HEK293 (cell line): ENCODE measurements at regions not wholly inside any gene's neighbourhood (a gene's known extent, or its start where the extent isn't known, plus 50 kb on each side); places are given as distances from the start of the nearest gene placed in this dataset.

Experiments used
- CTCF ChIA-PET: fragments of 350-600 bp; formaldehyde crosslinking; extraction: SDS; loops from one replicate; lab custom pipeline; 2021; ENCODE audit warnings: antibody characterized with exemption; lab: Yijun Ruan, JAX
- POLR2A ChIA-PET: fragments of 300-600 bp; formaldehyde crosslinking; extraction: SDS; loops from one replicate; lab custom pipeline; 2020; ENCODE audit warnings: antibody characterized with exemption, inconsistent platforms; lab: Yijun Ruan, JAX
- H3K27ac ChIP-seq: fragments of 200-500 bp; sonication (Bioruptor generic); 2 replicates; pipeline ENCODE4 v1.5.1; 2014; ENCODE audit warnings: low read depth, low read length, control low read depth, inconsistent platforms; ENCODE audit errors: extremely low read depth
- H3K36me3 ChIP-seq, 2 experiments: fragments of 200-500 bp in 1 of 2; sonication (Bioruptor generic) in 1 of 2; 1 replicate in 1 of 2; 2 replicates in 1 of 2; pipeline ENCODE4 v1.5.1; 2014 to 2017; ENCODE audit warnings: inconsistent platforms in 2 of 2, low read length in 2 of 2; ENCODE audit not compliant: control insufficient read depth in 2 of 2, insufficient read depth in 1 of 2
- H3K4me1 ChIP-seq: fragments of 200-500 bp; sonication (Bioruptor generic); 2 replicates; pipeline ENCODE4 v1.5.1; 2014; ENCODE audit warnings: mild to moderate bottlenecking, low read length, inconsistent platforms; ENCODE audit not compliant: control insufficient read depth, insufficient read depth
- H3K4me3 ChIP-seq: 2 replicates; pipeline ENCODE4 v1.5.1; 2011; ENCODE audit warnings: low read depth, mild to moderate bottlenecking, control low read depth, low read length, moderate library complexity
- H3K9me3 ChIP-seq: fragments of 200-500 bp; sonication (Bioruptor generic); 2 replicates; pipeline ENCODE4 v1.5.1; 2014; ENCODE audit warnings: low read depth, low read length, inconsistent platforms; ENCODE audit not compliant: control insufficient read depth, insufficient read depth
- BCL11B ChIP-seq: fragments of 450-650 bp; formaldehyde crosslinking; IDR thresholded peaks from 2 replicates; pipeline ENCODE4 v1.5.1; 2016; ENCODE audit warnings: low read depth, missing biosample characterization, missing genetic modification characterization
- GFI1B ChIP-seq: fragments of 450-650 bp; formaldehyde crosslinking; IDR thresholded peaks from 2 replicates; pipeline ENCODE4 v1.5.1; 2016; ENCODE audit warnings: missing biosample characterization, missing genetic modification characterization
- GLI2 ChIP-seq: fragments of 450-650 bp; formaldehyde crosslinking; IDR thresholded peaks from 2 replicates; pipeline ENCODE4; 2017; ENCODE audit warnings: missing biosample characterization, missing genetic modification characterization, low read depth, borderline replicate concordance
- KLF10 ChIP-seq: fragments of 450-650 bp; IDR thresholded peaks from 2 replicates; pipeline ENCODE4 v1.5.1; 2018; ENCODE audit warnings: missing biosample characterization, mild to moderate bottlenecking, missing genetic modification characterization
- MEIS1 ChIP-seq: sonication (generic); formaldehyde crosslinking; IDR thresholded peaks from 2 replicates; pipeline ENCODE4 v1.8.1; 2022; ENCODE audit warnings: missing genetic modification reagents, mild to moderate bottlenecking, borderline replicate concordance
- OVOL3 ChIP-seq: fragments of 450-650 bp; formaldehyde crosslinking; IDR thresholded peaks from 2 replicates; pipeline ENCODE4 v1.5.1; 2016; ENCODE audit warnings: missing biosample characterization, missing genetic modification characterization
- PBX3 ChIP-seq: sonication (generic); formaldehyde crosslinking; IDR thresholded peaks from 2 replicates; pipeline ENCODE4 v1.8.1; 2022; ENCODE audit warnings: mild to moderate bottlenecking, moderate library complexity, missing genetic modification reagents
- REST ChIP-seq: fragments of 450-650 bp; formaldehyde crosslinking; IDR thresholded peaks from 2 replicates; pipeline ENCODE4 v1.5.1; 2016; ENCODE audit warnings: missing biosample characterization, missing genetic modification characterization
- TRIM28 ChIP-seq: IDR thresholded peaks from 2 replicates; pipeline ENCODE4 v1.6.1; 2011; ENCODE audit warnings: low read length, control low read depth, borderline replicate concordance
- ZBTB10 ChIP-seq: fragments of 450-650 bp; formaldehyde crosslinking; IDR thresholded peaks from 2 replicates; pipeline ENCODE4 v1.5.1; 2016; ENCODE audit warnings: missing biosample characterization, missing genetic modification characterization
- ZBTB20 ChIP-seq: fragments of 450-650 bp; formaldehyde crosslinking; IDR thresholded peaks from 2 replicates; pipeline ENCODE4 v1.5.1; 2016; ENCODE audit warnings: missing biosample characterization, missing genetic modification characterization
- ZBTB7A ChIP-seq: fragments of 450-650 bp; formaldehyde crosslinking; IDR thresholded peaks from 2 replicates; pipeline ENCODE4 v1.5.1; 2016; ENCODE audit warnings: low read depth, missing biosample characterization, missing genetic modification characterization
- ZFHX2 ChIP-seq: fragments of 450-650 bp; formaldehyde crosslinking; conservative IDR thresholded peaks from 2 replicates; pipeline ENCODE4 v1.5.1; 2016; ENCODE audit warnings: missing biosample characterization, missing genetic modification characterization
- ZNF138 ChIP-seq: fragments of 450-650 bp; formaldehyde crosslinking; IDR thresholded peaks from 2 replicates; pipeline ENCODE4 v1.5.1; 2016; ENCODE audit warnings: missing biosample characterization, missing genetic modification characterization, borderline replicate concordance
- ZNF184 ChIP-seq: fragments of 450-650 bp; IDR thresholded peaks from 2 replicates; pipeline ENCODE4 v1.5.1; 2018; ENCODE audit warnings: missing biosample characterization, mild to moderate bottlenecking, missing genetic modification characterization
- ZNF221 ChIP-seq: fragments of 450-650 bp; formaldehyde crosslinking; IDR thresholded peaks from 2 replicates; pipeline ENCODE4 v1.5.1; 2017; ENCODE audit warnings: missing biosample characterization, missing genetic modification characterization, borderline replicate concordance
- ZNF354C ChIP-seq: fragments of 450-650 bp; formaldehyde crosslinking; IDR thresholded peaks from 2 replicates; pipeline ENCODE4 v1.5.1; 2016; ENCODE audit warnings: missing biosample characterization, missing genetic modification characterization, low read depth, borderline replicate concordance
- ZNF391 ChIP-seq: fragments of 450-650 bp; formaldehyde crosslinking; IDR thresholded peaks from 2 replicates; pipeline ENCODE4 v1.5.1; 2016; ENCODE audit warnings: low read depth, missing biosample characterization, missing genetic modification characterization, borderline replicate concordance
- ZNF423 ChIP-seq: fragments of 450-650 bp; formaldehyde crosslinking; IDR thresholded peaks from 2 replicates; pipeline ENCODE4 v1.5.1; 2016; ENCODE audit warnings: missing biosample characterization, missing genetic modification characterization
- ZNF48 ChIP-seq: fragments of 450-650 bp; formaldehyde crosslinking; IDR thresholded peaks from 2 replicates; pipeline ENCODE4 v1.5.1; 2016; ENCODE audit warnings: missing biosample characterization, missing genetic modification characterization
- ZNF510 ChIP-seq: fragments of 450-650 bp; formaldehyde crosslinking; IDR thresholded peaks from 2 replicates; pipeline ENCODE4 v1.5.1; 2018; ENCODE audit warnings: mild to moderate bottlenecking, missing genetic modification characterization, missing biosample characterization; ENCODE audit not compliant: insufficient replicate concordance
- ZNF548 ChIP-seq: fragments of 450-650 bp; formaldehyde crosslinking; IDR thresholded peaks from 2 replicates; pipeline ENCODE4 v1.5.1; 2016; ENCODE audit warnings: missing biosample characterization, missing genetic modification characterization
- ZNF626 ChIP-seq: fragments of 450-650 bp; sonication (Bioruptor Pico); formaldehyde crosslinking; IDR thresholded peaks from 2 replicates; pipeline ENCODE4 v1.5.1; 2018; ENCODE audit warnings: missing biosample characterization, missing genetic modification characterization, inconsistent platforms
- ZNF629 ChIP-seq: fragments of 450-650 bp; formaldehyde crosslinking; IDR thresholded peaks from 2 replicates; pipeline ENCODE4 v1.5.1; 2017; ENCODE audit warnings: missing biosample characterization, missing genetic modification characterization
- ZNF664 ChIP-seq: fragments of 450-650 bp; formaldehyde crosslinking; IDR thresholded peaks from 2 replicates; pipeline ENCODE4 v1.5.1; 2016; ENCODE audit warnings: missing biosample characterization, missing genetic modification characterization
- ZNF785 ChIP-seq: fragments of 450-650 bp; formaldehyde crosslinking; IDR thresholded peaks from 2 replicates; pipeline ENCODE4 v1.5.1; 2016; ENCODE audit warnings: missing biosample characterization, missing genetic modification characterization
- ZSCAN4 ChIP-seq: fragments of 450-650 bp; formaldehyde crosslinking; IDR thresholded peaks from 2 replicates; pipeline ENCODE4 v1.5.1; 2017; ENCODE audit warnings: missing biosample characterization, missing genetic modification characterization
- ZSCAN5A ChIP-seq: fragments of 450-650 bp; formaldehyde crosslinking; IDR thresholded peaks from 2 replicates; pipeline ENCODE4 v1.5.1; 2016; ENCODE audit warnings: missing biosample characterization, missing genetic modification characterization

- ChIA-PET CTCF (no interaction called here), POLR2A (no interaction called here)
- Histone ChIP-seq H3K4me3 (no peak overlapping the region), H3K9me3 (no peaks in the 10 kb centered on the region), H3K36me3 (no peaks in the 10 kb centered on the region), H3K4me1 (no peaks in the 10 kb centered on the region), H3K27ac (no peak overlapping the region)
- TF ChIP-seq ZNF629 (tag by site-specific recombination) (no peak), ZNF221 (tag by site-specific recombination) (no peak), ZNF785 (tag by site-specific recombination) (no peak), GFI1B (tag by site-specific recombination) (no peak), ZSCAN5A (no peak), ZNF510 (tag by site-specific recombination) (no peak), ZNF138 (no peak), ZNF391 (tag by site-specific recombination) (no peak), MEIS1 (no peak), ZBTB20 (tag by site-specific recombination) (no peak), ZNF48 (no peak)
These were observed 523.1 kb upstream of the FSIP2 start for GRCh38 chr2:185215497-185215896.

- Histone ChIP-seq H3K4me1 (no peaks in the 10 kb centered on the region), H3K9me3 (no peaks in the 10 kb centered on the region)
These were observed 518.6 kb upstream of the FSIP2 start for GRCh38 chr2:185219981-185220380.

More at GRCh38 chr2:185219981-185220380, 518.6 kb upstream of the FSIP2 start:
- CTCF ChIA-PET, result no interaction called here
- TF ChIP-seq ZSCAN4 (tag by site-specific recombination) (no peak), ZNF354C (tag by site-specific recombination) (no peak), BCL11B (tag by site-specific recombination) (no peak), ZNF184 (no peak), REST (no peak), ZBTB10 (no peak), ZFHX2 (tag by site-specific recombination) (no peak), PBX3 (CRISPR knock-in tag) (no peak), ZNF626 (no peak), ZBTB7A (no peak), TRIM28 (no peak), GLI2 (tag by site-specific recombination) (no peak), ZNF664 (tag by site-specific recombination) (no peak), ZNF423 (tag by site-specific recombination) (no peak), KLF10 (tag by site-specific recombination) (no peak), OVOL3 (tag by site-specific recombination) (no peak), ZNF548 (no peak)
- POLR2A ChIA-PET, result no interaction called here
- H3K36me3 ChIP-seq, result no peaks in the 10 kb centered on the region
- no peak overlapping the region for H3K27ac ChIP-seq
- no peak overlapping the region for H3K4me3 ChIP-seq
